ENCODE measurements at regions not wholly inside any gene's neighbourhood (a gene's known extent, or its start where the extent isn't known, plus 50 kb on each side); places are given as distances from the start of the nearest gene placed in this dataset.

DNA sequence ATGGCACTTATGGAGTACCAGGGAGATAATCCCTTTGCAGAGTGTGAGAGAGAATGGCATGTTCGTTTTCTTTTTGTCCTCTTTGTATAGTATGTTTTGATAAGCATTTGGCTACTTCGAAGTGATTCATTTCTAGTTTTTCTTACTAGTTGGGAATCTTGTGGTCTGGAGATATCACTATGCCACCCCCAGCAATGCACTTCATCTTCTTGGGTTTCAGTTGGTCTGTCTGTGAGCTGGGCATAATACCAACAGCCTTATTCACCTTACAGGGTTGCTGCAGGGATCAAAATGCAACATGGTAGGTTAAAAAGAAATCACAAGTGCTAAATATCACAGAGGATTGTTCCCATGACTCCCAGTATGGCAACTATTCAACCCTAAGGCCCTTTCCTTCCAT is 387.8 kb upstream of the CADM1 start:
- no peak overlapping the region for H3K4me3 ChIP-seq
- POLR2A ChIA-PET, result no interaction called here
- H3K4me1 ChIP-seq, result no peaks in the 10 kb centered on the region
- ATAC-seq (no peak), DNase-seq (ENCODE audit: low read depth in 1 of 2, low spot score in 1 of 2) (no peak), FAIRE-seq (no peak)
- no peak overlapping the region for H3K27ac ChIP-seq
- H3K9me3 ChIP-seq, result no peaks in the 10 kb centered on the region
- TF ChIP-seq ZNF302 (CRISPR knock-in tag; IDR thresholded peaks at IDR 0.05), result no peak
- TF ChIP-seq KDM1A (IDR thresholded peaks at IDR 0.05; ENCODE audit: low read depth), result no peak
- TF ChIP-seq HMGXB4 (CRISPR knock-in tag; IDR thresholded peaks at IDR 0.05; ENCODE audit: borderline replicate concordance), result no peak
- TF ChIP-seq GATA3 (IDR thresholded peaks at IDR 0.05; ENCODE audit: borderline replicate concordance), result no peak
- no peak for TF ChIP-seq FOSB (CRISPR knock-in tag; IDR thresholded peaks at IDR 0.05)
- TF ChIP-seq, protein P1, sequence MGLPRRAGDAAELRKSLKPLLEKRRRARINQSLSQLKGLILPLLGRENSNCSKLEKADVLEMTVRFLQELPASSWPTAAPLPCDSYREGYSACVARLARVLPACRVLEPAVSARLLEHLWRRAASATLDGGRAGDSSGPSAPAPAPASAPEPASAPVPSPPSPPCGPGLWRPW (IDR thresholded peaks at IDR 0.05), result no peak
- no peak for TF ChIP-seq ZC3H11A (IDR thresholded peaks at IDR 0.05)
- TF ChIP-seq HOXB5 (CRISPR knock-in tag; IDR thresholded peaks at IDR 0.05), result no peak
- TF ChIP-seq, protein P2, sequence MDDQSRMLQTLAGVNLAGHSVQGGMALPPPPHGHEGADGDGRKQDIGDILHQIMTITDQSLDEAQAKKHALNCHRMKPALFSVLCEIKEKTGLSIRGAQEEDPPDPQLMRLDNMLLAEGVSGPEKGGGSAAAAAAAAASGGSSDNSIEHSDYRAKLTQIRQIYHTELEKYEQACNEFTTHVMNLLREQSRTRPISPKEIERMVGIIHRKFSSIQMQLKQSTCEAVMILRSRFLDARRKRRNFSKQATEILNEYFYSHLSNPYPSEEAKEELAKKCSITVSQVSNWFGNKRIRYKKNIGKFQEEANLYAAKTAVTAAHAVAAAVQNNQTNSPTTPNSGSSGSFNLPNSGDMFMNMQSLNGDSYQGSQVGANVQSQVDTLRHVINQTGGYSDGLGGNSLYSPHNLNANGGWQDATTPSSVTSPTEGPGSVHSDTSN (IDR thresholded peaks at IDR 0.05), result no peak
- no peak for TF ChIP-seq CHD4 (IDR thresholded peaks at IDR 0.05; ENCODE audit: borderline replicate concordance)
- no peak for TF ChIP-seq JUN (IDR thresholded peaks at IDR 0.05)
- no peak for TF ChIP-seq HDAC2 (IDR thresholded peaks at IDR 0.05)
- no peak for TF ChIP-seq TP53 (CRISPR knock-in tag; IDR thresholded peaks at IDR 0.05)
- no peak for TF ChIP-seq FOSL2 (IDR thresholded peaks at IDR 0.05)
- no peak for TF ChIP-seq FOSL2 (CRISPR knock-in tag; IDR thresholded peaks at IDR 0.05)
- TF ChIP-seq ZFP36 (IDR thresholded peaks at IDR 0.05; ENCODE audit: borderline replicate concordance, partially characterized antibody), result no peak
- 0% methylated on average over 2 of the region's 2 CpGs for WGBS (ENCODE audit: missing lambda C conversion rate)
- H3K4me2 ChIP-seq, result no peak overlapping the region
- CTCF ChIA-PET, result no interaction called here

DNA sequence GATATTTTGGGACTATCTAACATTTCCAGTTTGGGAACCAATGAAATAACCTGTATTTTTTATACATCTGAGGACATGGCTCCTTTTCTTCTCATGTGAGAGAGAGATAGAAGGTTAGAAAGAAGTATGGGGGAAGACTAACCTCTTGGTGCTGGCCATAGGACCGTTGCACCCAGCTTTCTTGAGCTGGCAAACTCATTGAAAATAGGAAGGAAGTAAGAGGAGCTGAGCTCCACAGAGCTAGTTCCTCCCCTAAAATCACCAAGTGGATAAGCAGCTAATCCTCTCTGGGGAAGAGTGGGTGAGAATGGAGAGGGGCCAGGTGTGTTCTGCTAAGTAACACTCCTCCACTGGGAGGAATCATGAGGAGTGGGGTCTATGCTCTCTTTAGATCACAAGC is 387.4 kb upstream of the CADM1 start:
- Histone ChIP-seq H3K4me3 (no peak overlapping the region), H3K9me3 (no peaks in the 10 kb centered on the region), H3K4me2 (no peak overlapping the region), H3K27ac (no peak overlapping the region), H3K4me1 (no peaks in the 10 kb centered on the region)
- CTCF ChIA-PET, result no interaction called here
- POLR2A ChIA-PET, result no interaction called here
- TF ChIP-seq HDAC2 (IDR thresholded peaks at IDR 0.05) (no peak), TFCP2L1 (CRISPR knock-in tag; IDR thresholded peaks at IDR 0.05) (no peak), POLR2A (IDR thresholded peaks at IDR 0.05; ENCODE audit: low read length) (no peak), EHMT2 (IDR thresholded peaks at IDR 0.05; ENCODE audit: low read depth) (no peak)
- TF ChIP-seq, protein P2 (IDR thresholded peaks at IDR 0.05), result no peak
- TF ChIP-seq, protein P3, sequence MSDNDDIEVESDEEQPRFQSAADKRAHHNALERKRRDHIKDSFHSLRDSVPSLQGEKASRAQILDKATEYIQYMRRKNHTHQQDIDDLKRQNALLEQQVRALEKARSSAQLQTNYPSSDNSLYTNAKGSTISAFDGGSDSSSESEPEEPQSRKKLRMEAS (IDR thresholded peaks at IDR 0.05), result no peak
- ATAC-seq, result no peak
- no peak for FAIRE-seq
- 0% methylated on average over 1 of the region's 1 CpG for WGBS (ENCODE audit: missing lambda C conversion rate)
- DNase-seq (ENCODE audit: low read depth in 1 of 2, low spot score in 1 of 2), result no peak

- ATAC-seq (no peak), FAIRE-seq (no peak), DNase-seq (ENCODE audit: low read depth in 1 of 2, low spot score in 1 of 2) (no peak)
- 26% methylated on average over 5 of the region's 5 CpGs for WGBS (ENCODE audit: missing lambda C conversion rate)
- no peak overlapping the region for H3K27ac ChIP-seq
- ChIA-PET CTCF (no interaction called here), POLR2A (no interaction called here)
- no peak overlapping the region for H3K4me3 ChIP-seq
- H3K9me3 ChIP-seq, result no peaks in the 10 kb centered on the region
- H3K4me1 ChIP-seq, result no peaks in the 10 kb centered on the region
- H3K4me2 ChIP-seq, result no peak overlapping the region
- TF ChIP-seq GATA3 (IDR thresholded peaks at IDR 0.05; ENCODE audit: borderline replicate concordance) (no peak), SMC3 (IDR thresholded peaks at IDR 0.05) (no peak), ZNF302 (CRISPR knock-in tag; IDR thresholded peaks at IDR 0.05) (no peak), CHD4 (IDR thresholded peaks at IDR 0.05; ENCODE audit: borderline replicate concordance) (no peak), RFX5 (IDR thresholded peaks at IDR 0.05) (no peak), EHF (CRISPR knock-in tag; IDR thresholded peaks at IDR 0.05) (no peak), NR3C1 (IDR thresholded peaks at IDR 0.05) (no peak), REST (IDR thresholded peaks at IDR 0.05) (no peak), HDAC2 (IDR thresholded peaks at IDR 0.05) (no peak), CEBPB (IDR thresholded peaks at IDR 0.05) (no peak), CBX8 (IDR thresholded peaks at IDR 0.05) (no peak), ESRRA (IDR thresholded peaks at IDR 0.05; ENCODE audit: borderline replicate concordance, low read length) (no peak), BHLHE40 (IDR thresholded peaks at IDR 0.05; ENCODE audit: low read depth, low read length) (no peak)
- TF ChIP-seq, protein P2 (IDR thresholded peaks at IDR 0.05), result no peak
Measured at GRCh38 chr11:115890500-115890899, 386.3 kb upstream of the CADM1 start.
